H9 (cell line): ENCODE measurements at regions not wholly inside any gene's neighbourhood (a gene's known extent, or its start where the extent isn't known, plus 50 kb on each side); places are given as distances from the start of the nearest gene placed in this dataset.

ENCODE experiments used
- DNase-seq: peaks from one replicate; pipeline ENCODE4 v3.0.0-alpha.2; 2017
- H2AFZ ChIP-seq: one replicate; pipeline ENCODE4 v1.6.1; 2013; ENCODE audit warnings: mild to moderate bottlenecking, low read length, control low read depth, moderate library complexity
- H2AK5ac ChIP-seq: 2 replicates; pipeline ENCODE4 v1.6.1; 2013; ENCODE audit warnings: low read length, control low read depth, mixed read lengths; ENCODE audit not compliant: insufficient read length
- H2BK120ac ChIP-seq: one replicate; pipeline ENCODE4 v1.6.1; 2013; ENCODE audit warnings: low read depth, mild to moderate bottlenecking, low read length, control low read depth, inconsistent platforms; ENCODE audit not compliant: poor library complexity, severe bottlenecking
- H2BK12ac ChIP-seq: 2 replicates; pipeline ENCODE4 v1.6.1; 2013; ENCODE audit warnings: low read length, control low read depth, mixed read lengths, low read depth; ENCODE audit not compliant: insufficient read length
- H2BK15ac ChIP-seq: 2 replicates; pipeline ENCODE4 v1.6.1; 2013; ENCODE audit warnings: low read depth, low read length, control low read depth
- H2BK20ac ChIP-seq: one replicate; pipeline ENCODE4 v1.6.1; 2013; ENCODE audit warnings: low read depth, mild to moderate bottlenecking, low read length, control low read depth, inconsistent platforms; ENCODE audit not compliant: poor library complexity, severe bottlenecking
- H2BK5ac ChIP-seq: 2 replicates; pipeline ENCODE4 v1.6.1; 2013; ENCODE audit warnings: low read length, control low read depth, mixed read lengths; ENCODE audit not compliant: insufficient read length
- H3K14ac ChIP-seq: 2 replicates; pipeline ENCODE4 v1.6.1; 2013; ENCODE audit warnings: low read length, control low read depth; ENCODE audit not compliant: insufficient read depth
- H3K18ac ChIP-seq: 2 replicates; pipeline ENCODE4 v1.6.1; 2013; ENCODE audit warnings: low read depth, mild to moderate bottlenecking, mixed read lengths, low read length, control low read depth; ENCODE audit not compliant: insufficient read length
- H3K23ac ChIP-seq: 2 replicates; pipeline ENCODE4 v1.6.1; 2013; ENCODE audit warnings: low read length, control low read depth, mixed read lengths, low read depth; ENCODE audit not compliant: insufficient read length
- H3K23me2 ChIP-seq: 2 replicates; pipeline ENCODE4 v1.6.1; 2013; ENCODE audit warnings: low read depth, mild to moderate bottlenecking, mixed read lengths, low read length, control low read depth; ENCODE audit not compliant: insufficient read length, poor library complexity, severe bottlenecking
- H3K27ac ChIP-seq: 2 replicates; pipeline ENCODE4 v1.5.1; 2013; ENCODE audit warnings: low read length, control low read depth, mixed read lengths, low read depth; ENCODE audit not compliant: insufficient read length
- H3K27me3 ChIP-seq: 2 replicates; pipeline ENCODE4 v1.6.1; 2013; ENCODE audit warnings: low read length, control low read depth, inconsistent platforms; ENCODE audit not compliant: insufficient read depth
- H3K4ac ChIP-seq: 2 replicates; pipeline ENCODE4 v1.6.1; 2013; ENCODE audit warnings: low read depth, mild to moderate bottlenecking, control low read depth, inconsistent platforms, low read length, moderate library complexity
- H3K4me1 ChIP-seq: 2 replicates; pipeline ENCODE4 v1.6.1; 2013; ENCODE audit warnings: low read length, control low read depth, inconsistent platforms; ENCODE audit not compliant: insufficient read depth
- H3K4me2 ChIP-seq: 2 replicates; pipeline ENCODE4 v1.6.1; 2013; ENCODE audit warnings: low read length, control low read depth, mixed read lengths; ENCODE audit not compliant: insufficient read length, insufficient read depth
- H3K56ac ChIP-seq: 2 replicates; pipeline ENCODE4 v1.6.1; 2013; ENCODE audit warnings: low read depth, mild to moderate bottlenecking, mixed read lengths, low read length, control low read depth; ENCODE audit not compliant: insufficient read length
- H3K79me1 ChIP-seq: 2 replicates; pipeline ENCODE4 v1.6.1; 2013; ENCODE audit warnings: low read depth, mild to moderate bottlenecking, moderate library complexity, low read length, control low read depth, inconsistent platforms; ENCODE audit not compliant: insufficient read depth, poor library complexity, severe bottlenecking
- H3K79me2 ChIP-seq: 2 replicates; pipeline ENCODE4 v1.6.1; 2013; ENCODE audit warnings: low read length, control low read depth, inconsistent platforms; ENCODE audit not compliant: insufficient read depth
- H3K9ac ChIP-seq: 2 replicates; pipeline ENCODE4 v1.6.1; 2013; ENCODE audit warnings: low read length, control low read depth, mixed read lengths; ENCODE audit not compliant: insufficient read length; ENCODE audit errors: extremely low read depth
- H3K9me3 ChIP-seq: one replicate; pipeline ENCODE4 v1.6.1; 2013; ENCODE audit warnings: low read depth, low read length, inconsistent platforms; ENCODE audit not compliant: control insufficient read depth
- H3T11ph ChIP-seq: one replicate; pipeline ENCODE4 v1.6.1; 2013; ENCODE audit warnings: mild to moderate bottlenecking, low read length, control low read depth, inconsistent platforms
- H4K20me1 ChIP-seq: one replicate; pipeline ENCODE4 v1.6.1; 2013; ENCODE audit not compliant: control insufficient read depth, insufficient read length, insufficient read depth
- H4K5ac ChIP-seq: 2 replicates; pipeline ENCODE4 v1.6.1; 2013; ENCODE audit warnings: low read depth, mild to moderate bottlenecking, mixed read lengths, low read length, control low read depth; ENCODE audit not compliant: insufficient read length
- H4K8ac ChIP-seq: replicated peaks from 2 replicates; pipeline ENCODE4 v1.6.1; 2013; ENCODE audit warnings: low read length, control low read depth, mixed read lengths, low read depth; ENCODE audit not compliant: insufficient read length
- H4K91ac ChIP-seq: 2 replicates; pipeline ENCODE4 v1.6.1; 2013; ENCODE audit warnings: low read depth, mild to moderate bottlenecking, moderate library complexity, mixed read lengths, low read length, control low read depth; ENCODE audit not compliant: insufficient read length
- H3K27ac Mint-ChIP-seq, 3 experiments: 2 replicates in 2 of 3; 3 replicates in 1 of 3; pipeline ENCODE4 v1.8.0; 2020 to 2021; ENCODE audit warnings: mixed read lengths in 3 of 3, mild to moderate bottlenecking in 1 of 3, moderate library complexity in 1 of 3
- H3K27me3 Mint-ChIP-seq: 2 replicates; pipeline ENCODE4 v1.8.0; 2021; ENCODE audit warnings: low read depth, mild to moderate bottlenecking, moderate library complexity, mixed read lengths
- H3K36me3 Mint-ChIP-seq, 3 experiments: 2 replicates in 2 of 3; 3 replicates in 1 of 3; pipeline ENCODE4 v1.8.0; 2020 to 2021; ENCODE audit warnings: low read depth in 3 of 3, mixed read lengths in 3 of 3; ENCODE audit not compliant: insufficient read depth in 1 of 3
- H3K4me1 Mint-ChIP-seq, 2 experiments: 2 replicates each; pipeline ENCODE4 v1.8.0; 2020; ENCODE audit warnings: mixed read lengths in 2 of 2
- H3K4me3 Mint-ChIP-seq, 2 experiments: 2 replicates in 1 of 2; 3 replicates in 1 of 2; pipeline ENCODE4 v1.8.0; 2020 to 2021; ENCODE audit warnings: mild to moderate bottlenecking in 2 of 2, mixed read lengths in 2 of 2, moderate library complexity in 1 of 2
- H3K9me3 Mint-ChIP-seq, 2 experiments: 2 replicates in 1 of 2; 3 replicates in 1 of 2; pipeline ENCODE4 v1.8.0; 2020; ENCODE audit warnings: mild to moderate bottlenecking in 2 of 2, mixed read lengths in 2 of 2, moderate library complexity in 1 of 2
- WGBS: extraction: QIAGEN DNeasy Blood & Tissue Kit; methylation state at CpG from one replicate; pipeline ENCODE4 v1.1.7; 2013; ENCODE audit warnings: missing lambda C conversion rate, low lambda C conversion rate, mixed read lengths; ENCODE audit not compliant: insufficient read length; ENCODE audit errors: extremely low coverage; 5-methylcytosine and 5-hydroxymethylcytosine counted together
- TF ChIP-seq, protein P1 (sequence below): fragments of 200-600 bp; sonication (generic); conservative IDR thresholded peaks from 3 replicates; pipeline ENCODE4 v1.8.0; 2021; ENCODE audit warnings: antibody characterized with exemption, mild to moderate bottlenecking

DNA sequence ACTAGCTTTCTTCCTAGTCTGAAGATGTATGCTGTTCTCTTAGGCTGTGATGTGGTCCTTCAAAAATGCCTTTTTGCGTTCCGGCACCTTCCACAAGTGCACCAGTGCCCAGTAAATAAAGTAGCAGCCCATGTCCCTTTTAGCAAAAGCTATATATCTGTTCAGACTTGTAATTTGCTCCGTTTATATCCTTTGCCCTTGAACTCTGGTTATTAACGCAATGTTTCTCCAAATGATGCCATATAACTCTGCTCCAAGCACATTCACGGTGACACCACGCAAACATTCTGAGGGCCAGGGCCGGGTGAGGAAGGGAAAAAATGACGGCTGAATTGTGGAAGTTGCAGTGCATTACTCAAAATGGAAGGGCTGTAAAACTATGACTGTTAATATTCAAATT lies 1001.1 kb upstream of the NR2F2 start:
- Histone ChIP-seq H4K5ac (no peak overlapping the region), H3K56ac (no peak overlapping the region), H3K79me1 (no peaks in the 10 kb centered on the region), H2BK15ac (no peak overlapping the region), H2BK5ac (no peak overlapping the region), H3K23me2 (peaks cover 3% of the 10 kb centered on the region), H3K27ac (no peak overlapping the region), H3K4me2 (no peak overlapping the region), H3T11ph (no peak overlapping the region), H4K20me1 (no peaks in the 10 kb centered on the region), H4K8ac (no peak overlapping the region), H3K4ac (no peak overlapping the region), H3K4me1 (no peaks in the 10 kb centered on the region), H2AK5ac (no peak overlapping the region), H3K14ac (no peak overlapping the region), H2BK20ac (no peak overlapping the region), H2BK120ac (no peak overlapping the region), H4K91ac (no peak overlapping the region), H3K9ac (no peak overlapping the region), H3K18ac (no peak overlapping the region), H3K9me3 (no peaks in the 10 kb centered on the region), H2AFZ (no peak overlapping the region), H3K27me3 (peaks cover 2% of the 10 kb centered on the region; the same call in 1 of the 2 replicates), H2BK12ac (no peak overlapping the region), H3K79me2 (no peaks in the 10 kb centered on the region), H3K23ac (no peak overlapping the region)
- Mint-ChIP-seq H3K4me1 (peaks cover 4 to 11% of the 10 kb centered on the region in 2 experiments; a peak in 2 of 4 replicates), H3K9me3 (no peaks in the 10 kb centered on the region), H3K27ac (no peak overlapping the region; a peak in 1 of 7 replicates), H3K36me3 (no peaks in the 10 kb centered on the region), H3K27me3 (peaks cover 39% of the 10 kb centered on the region), H3K4me3 (no peak overlapping the region)
- no peak for DNase-seq
- no CpG with 5 or more reads among the region's 8 CpGs for WGBS
- TF ChIP-seq, protein P1, sequence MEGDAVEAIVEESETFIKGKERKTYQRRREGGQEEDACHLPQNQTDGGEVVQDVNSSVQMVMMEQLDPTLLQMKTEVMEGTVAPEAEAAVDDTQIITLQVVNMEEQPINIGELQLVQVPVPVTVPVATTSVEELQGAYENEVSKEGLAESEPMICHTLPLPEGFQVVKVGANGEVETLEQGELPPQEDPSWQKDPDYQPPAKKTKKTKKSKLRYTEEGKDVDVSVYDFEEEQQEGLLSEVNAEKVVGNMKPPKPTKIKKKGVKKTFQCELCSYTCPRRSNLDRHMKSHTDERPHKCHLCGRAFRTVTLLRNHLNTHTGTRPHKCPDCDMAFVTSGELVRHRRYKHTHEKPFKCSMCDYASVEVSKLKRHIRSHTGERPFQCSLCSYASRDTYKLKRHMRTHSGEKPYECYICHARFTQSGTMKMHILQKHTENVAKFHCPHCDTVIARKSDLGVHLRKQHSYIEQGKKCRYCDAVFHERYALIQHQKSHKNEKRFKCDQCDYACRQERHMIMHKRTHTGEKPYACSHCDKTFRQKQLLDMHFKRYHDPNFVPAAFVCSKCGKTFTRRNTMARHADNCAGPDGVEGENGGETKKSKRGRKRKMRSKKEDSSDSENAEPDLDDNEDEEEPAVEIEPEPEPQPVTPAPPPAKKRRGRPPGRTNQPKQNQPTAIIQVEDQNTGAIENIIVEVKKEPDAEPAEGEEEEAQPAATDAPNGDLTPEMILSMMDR: no peak
